NCI-H1092 (cell line): ENCODE measurements at regions not wholly inside any gene's neighbourhood (a gene's known extent, or its start where the extent isn't known, plus 50 kb on each side); places are given as distances from the start of the nearest gene placed in this dataset.

ENCODE experiments used
- DNase-seq: peaks from one replicate; lab custom pipeline; 2025; lab: John Stamatoyannopoulos, UW

GRCh38 chr6:88236612-88237360 lies 70.6 kb upstream of the CNR1 start:
- no peak for DNase-seq

DNA sequence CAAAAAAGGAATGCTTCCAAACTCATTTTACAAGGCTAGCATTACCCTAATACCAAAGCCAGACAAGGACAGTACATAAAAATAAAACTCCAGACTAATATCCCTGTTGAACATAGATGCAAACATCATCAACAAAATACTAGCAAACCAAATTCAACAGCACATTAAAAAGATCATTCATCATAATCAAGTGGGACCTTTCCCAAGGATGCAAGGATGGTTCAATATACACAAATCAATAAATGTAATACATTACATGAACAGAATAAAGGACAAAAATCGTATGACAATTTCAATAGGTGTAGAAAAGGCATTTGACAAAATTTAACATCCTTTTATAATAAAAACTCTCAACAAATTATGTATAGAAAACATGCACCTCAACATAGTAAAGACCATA lies 66.6 kb upstream of the CNR1 start:
- no peak for DNase-seq

GRCh38 chr6:88223298-88223697 lies 57.2 kb upstream of the CNR1 start:
- DNase-seq, result no peak

GRCh38 chr6:88220493-88220892 lies 54.3 kb upstream of the CNR1 start:
- DNase-seq, result no peak

DNA sequence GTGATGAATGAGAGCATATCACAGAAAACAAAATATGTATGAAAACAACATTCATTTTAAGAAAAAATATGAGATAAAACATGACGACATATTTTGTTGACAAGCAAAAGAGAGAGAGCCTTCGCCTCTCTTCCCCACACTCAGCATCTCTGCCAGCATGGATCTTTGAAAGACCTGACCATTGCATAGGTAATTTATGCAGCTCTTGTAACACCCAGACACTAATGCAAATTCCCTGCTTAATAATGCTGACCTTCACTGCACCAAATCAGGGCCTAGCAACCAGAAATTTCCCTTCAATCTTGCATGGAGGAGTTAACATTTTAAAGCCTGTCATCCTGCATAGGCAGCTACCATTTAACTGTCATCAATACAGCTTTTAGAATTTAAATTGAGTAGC lies 50.0 kb upstream of the CNR1 start:
- no peak for DNase-seq
